ENCODE measurements at regions not wholly inside any gene's neighbourhood (a gene's known extent, or its start where the extent isn't known, plus 50 kb on each side); places are given as distances from the start of the nearest gene placed in this dataset.
"Not testable (repeated sequence)": the region's sequence is repeated elsewhere in the genome, so short reads cannot be mapped to it uniquely, and the experiment has no call there.

- peaks cover 38% of the 10 kb centered on the region for H3K27me3 Mint-ChIP-seq
- H3K27ac Mint-ChIP-seq: no peak overlapping the region
- H3K9me3 Mint-ChIP-seq: no peaks in the 10 kb centered on the region
- CTCF ChIA-PET: no interaction called here
- no peaks in the 10 kb centered on the region for H3K4me1 Mint-ChIP-seq
- DNase-seq: no peak
- H3K36me3 Mint-ChIP-seq: no peaks in the 10 kb centered on the region
- H3K4me3 Mint-ChIP-seq: no peak overlapping the region
These were observed 72.8 kb upstream of the CDON start for GRCh38 chr11:126135235-126136176.

DNA sequence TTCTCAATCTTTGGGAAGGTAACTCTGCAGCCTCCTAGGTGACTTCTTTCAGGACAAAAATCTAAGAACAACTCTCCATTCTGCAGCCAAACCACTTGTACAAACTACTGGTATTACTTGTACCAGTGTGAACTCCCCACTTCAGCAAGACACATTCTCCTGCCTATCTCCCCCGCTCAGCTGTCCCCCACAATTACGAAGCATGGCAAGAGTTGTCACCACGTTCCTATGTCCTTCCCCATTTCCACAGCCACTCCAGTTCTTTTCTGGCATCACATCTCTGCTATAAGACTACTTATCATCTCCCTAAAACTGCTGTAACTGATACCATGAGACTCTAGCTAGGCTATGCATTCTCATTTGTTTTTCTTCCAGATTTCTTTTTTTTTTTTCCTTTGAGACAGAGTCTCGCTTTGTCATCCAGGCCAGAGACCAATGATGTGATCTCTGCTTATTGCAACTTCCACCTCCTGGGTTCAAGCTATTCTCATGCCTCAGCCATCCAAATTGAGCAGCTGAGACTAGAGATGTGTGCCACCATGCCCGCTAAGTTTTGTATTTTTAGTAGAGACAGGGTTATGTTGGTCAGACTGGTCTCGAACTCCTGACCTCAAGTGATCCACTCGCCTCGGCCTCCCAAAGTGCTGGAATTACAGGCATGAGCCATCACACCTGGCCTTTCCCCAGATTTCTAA is 71.9 kb upstream of the CDON start:
- Mint-ChIP-seq H3K36me3 (no peaks in the 10 kb centered on the region), H3K27me3 (peaks cover 29% of the 10 kb centered on the region), H3K4me1 (no peaks in the 10 kb centered on the region), H3K4me3 (no peak overlapping the region), H3K27ac (no peak overlapping the region), H3K9me3 (no peaks in the 10 kb centered on the region)
- CTCF ChIA-PET: no interaction called here
- DNase-seq: no peak

- Mint-ChIP-seq H3K4me3 (no peak overlapping the region), H3K27me3 (peaks cover 22% of the 10 kb centered on the region), H3K36me3 (no peaks in the 10 kb centered on the region), H3K27ac (no peak overlapping the region), H3K9me3 (no peaks in the 10 kb centered on the region), H3K4me1 (no peaks in the 10 kb centered on the region)
- CTCF ChIA-PET: no interaction called here
- no peak for DNase-seq
These were observed 71.2 kb upstream of the CDON start for GRCh38 chr11:126133901-126134300.

DNA sequence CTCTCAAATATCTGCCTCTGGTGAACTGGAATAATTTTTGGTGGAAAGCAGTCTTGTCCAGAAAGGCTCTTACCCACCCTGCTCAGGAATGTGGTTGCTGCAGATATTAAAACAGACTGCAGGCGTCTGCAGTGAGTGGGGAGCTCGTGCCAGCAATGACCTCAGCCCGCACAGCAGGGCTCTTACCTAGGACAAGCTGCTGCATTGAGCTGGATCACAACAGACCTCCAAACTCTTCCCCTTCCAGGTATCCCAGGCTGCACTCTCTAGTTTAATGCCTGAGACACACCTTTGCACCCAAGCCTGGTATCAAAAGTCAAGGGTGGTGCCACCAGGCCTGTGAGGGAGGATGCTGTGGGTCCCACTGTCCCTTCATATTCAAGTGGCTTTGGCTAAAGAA is 69.7 kb upstream of the CDON start:
- H3K4me1 Mint-ChIP-seq: no peaks in the 10 kb centered on the region
- no peak overlapping the region for H3K4me3 Mint-ChIP-seq
- peaks cover 20% of the 10 kb centered on the region for H3K27me3 Mint-ChIP-seq
- H3K36me3 Mint-ChIP-seq: no peaks in the 10 kb centered on the region
- H3K9me3 Mint-ChIP-seq: no peaks in the 10 kb centered on the region
- H3K27ac Mint-ChIP-seq: no peak overlapping the region
- CTCF ChIA-PET: no interaction called here
- no peak for DNase-seq

GRCh38 chr11:126130781-126131180 is 68.1 kb upstream of the CDON start:
- H3K4me3 Mint-ChIP-seq, H3K36me3 Mint-ChIP-seq, CTCF ChIA-PET, H3K27ac Mint-ChIP-seq, H3K4me1 Mint-ChIP-seq, DNase-seq, H3K9me3 Mint-ChIP-seq: not testable (repeated sequence)
- peaks cover 18% of the 10 kb centered on the region for H3K27me3 Mint-ChIP-seq

DNA sequence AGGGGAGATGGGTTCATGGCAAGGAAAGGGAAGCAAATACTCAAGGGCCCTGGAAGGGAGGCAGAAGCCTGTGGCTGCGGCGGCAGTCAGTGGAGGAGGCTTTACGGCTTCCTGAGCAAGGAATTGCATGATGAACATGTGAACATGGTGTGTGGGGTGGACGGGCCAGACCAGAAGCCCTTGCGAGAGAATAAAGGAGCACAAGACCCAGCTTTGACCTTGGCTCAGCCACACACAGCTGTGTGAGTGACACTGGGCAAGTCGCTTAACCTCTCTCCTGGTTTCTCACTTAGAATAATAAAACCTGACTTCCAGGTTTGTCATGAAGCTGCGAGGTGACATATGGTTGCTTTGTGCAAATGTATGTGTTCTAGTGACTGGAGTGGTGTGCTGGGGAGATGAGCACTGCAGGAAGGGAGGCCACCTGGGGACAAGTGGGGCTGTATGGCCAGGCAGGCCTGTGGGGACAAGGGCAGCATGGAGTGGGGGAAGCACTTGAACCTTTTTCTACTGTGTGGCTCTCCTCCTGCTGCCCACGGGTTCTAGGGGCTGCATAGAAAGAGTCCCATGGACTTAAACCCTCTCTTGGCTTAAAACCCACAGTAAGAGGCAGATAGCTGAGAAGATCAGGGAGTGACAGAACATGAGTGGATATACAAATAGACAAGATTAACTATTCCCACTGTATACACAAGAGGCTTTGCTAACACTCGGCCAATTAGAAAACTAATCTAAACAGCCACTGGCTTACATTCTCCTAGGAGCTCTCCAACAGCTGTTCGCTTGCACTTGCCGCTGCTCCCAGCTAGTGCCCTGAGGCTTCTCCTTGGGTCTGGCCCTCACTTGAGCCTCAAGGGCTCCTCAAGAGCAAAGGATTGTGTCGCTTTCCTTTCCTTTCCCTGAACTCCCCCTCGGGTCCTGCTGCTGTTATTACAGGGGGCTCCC is 67.3 kb upstream of the CDON start:
- H3K4me3 Mint-ChIP-seq: no peak overlapping the region
- no peaks in the 10 kb centered on the region for H3K9me3 Mint-ChIP-seq
- no peaks in the 10 kb centered on the region for H3K4me1 Mint-ChIP-seq
- no peak for DNase-seq
- no peaks in the 10 kb centered on the region for H3K36me3 Mint-ChIP-seq
- CTCF ChIA-PET: no interaction called here
- peaks cover 18% of the 10 kb centered on the region for H3K27me3 Mint-ChIP-seq
- no peak overlapping the region for H3K27ac Mint-ChIP-seq

GRCh38 chr11:126127898-126128297 is 65.2 kb upstream of the CDON start:
- Mint-ChIP-seq H3K27me3 (peaks cover 13% of the 10 kb centered on the region), H3K9me3 (no peaks in the 10 kb centered on the region), H3K4me3 (no peak overlapping the region), H3K36me3 (no peaks in the 10 kb centered on the region), H3K4me1 (no peaks in the 10 kb centered on the region), H3K27ac (no peak overlapping the region)
- CTCF ChIA-PET: interaction anchor here (0.6 kb wide), 2 partner anchors 74 to 434 kb away, joined by 3 read pairs; no protein-coding TSS in a partner anchor
- DNase-seq: no peak

DNA sequence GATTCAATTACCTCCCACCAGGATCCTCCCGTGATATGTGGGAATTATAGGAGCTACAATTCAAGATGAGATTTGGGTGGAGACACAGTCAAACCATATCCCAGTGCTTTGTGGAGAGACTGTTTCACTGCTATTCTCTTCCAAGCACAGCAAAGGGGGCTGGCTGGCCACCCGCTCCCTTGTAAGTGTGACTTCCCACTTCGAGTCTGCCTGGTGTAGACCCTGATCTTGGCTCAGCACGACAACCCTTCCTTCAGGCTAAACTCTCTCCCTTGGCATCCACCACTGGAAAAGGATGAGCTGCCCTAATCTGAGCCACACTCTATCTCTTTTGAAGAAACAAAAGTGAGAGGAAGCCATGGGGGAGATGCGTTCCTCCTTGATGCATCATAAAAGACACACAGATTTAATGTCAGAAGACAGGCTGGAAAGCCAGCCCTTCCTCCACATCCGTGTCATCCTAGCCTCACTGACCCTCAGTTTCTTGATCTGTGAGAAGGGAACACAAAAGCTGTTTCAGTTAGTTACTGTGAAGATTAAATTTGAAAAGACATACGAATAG is 64.7 kb upstream of the CDON start:
- no peak overlapping the region for H3K4me3 Mint-ChIP-seq
- no peak for DNase-seq
- no peaks in the 10 kb centered on the region for H3K4me1 Mint-ChIP-seq
- H3K27me3 Mint-ChIP-seq: peaks cover 13% of the 10 kb centered on the region
- no peaks in the 10 kb centered on the region for H3K9me3 Mint-ChIP-seq
- H3K36me3 Mint-ChIP-seq: no peaks in the 10 kb centered on the region
- no peak overlapping the region for H3K27ac Mint-ChIP-seq
- CTCF ChIA-PET: interaction anchor here (0.6 kb wide), 1 partner anchor 434 kb away, joined by 3 read pairs; no protein-coding TSS in a partner anchor

- no peak overlapping the region for H3K27ac Mint-ChIP-seq
- H3K4me1 Mint-ChIP-seq: no peaks in the 10 kb centered on the region
- CTCF ChIA-PET: interaction anchor here (0.8 to 1.3 kb wide), 3 partner anchors 182 to 203 kb away, joined by 3 to 4 read pairs (median 3); no protein-coding TSS in a partner anchor
- H3K4me3 Mint-ChIP-seq: no peak overlapping the region
- no peaks in the 10 kb centered on the region for H3K9me3 Mint-ChIP-seq
- peaks cover 18% of the 10 kb centered on the region for H3K27me3 Mint-ChIP-seq
- H3K36me3 Mint-ChIP-seq: no peaks in the 10 kb centered on the region
- no peak for DNase-seq
These were observed 61.6 kb upstream of the CDON start for GRCh38 chr11:126124231-126124661.

GRCh38 chr11:126123686-126124085 is 61.0 kb upstream of the CDON start:
- no peak for DNase-seq
- Mint-ChIP-seq H3K27me3 (peaks cover 18% of the 10 kb centered on the region), H3K4me3 (no peak overlapping the region), H3K36me3 (no peaks in the 10 kb centered on the region), H3K4me1 (no peaks in the 10 kb centered on the region), H3K27ac (no peak overlapping the region), H3K9me3 (no peaks in the 10 kb centered on the region)
- CTCF ChIA-PET: interaction anchor here (0.7 to 1.4 kb wide), 4 partner anchors 181 to 207 kb away, joined by 3 to 4 read pairs (median 3); no protein-coding TSS in a partner anchor

GRCh38 chr11:126122863-126123262 is 60.2 kb upstream of the CDON start:
- no peak overlapping the region for H3K4me3 Mint-ChIP-seq

DNA sequence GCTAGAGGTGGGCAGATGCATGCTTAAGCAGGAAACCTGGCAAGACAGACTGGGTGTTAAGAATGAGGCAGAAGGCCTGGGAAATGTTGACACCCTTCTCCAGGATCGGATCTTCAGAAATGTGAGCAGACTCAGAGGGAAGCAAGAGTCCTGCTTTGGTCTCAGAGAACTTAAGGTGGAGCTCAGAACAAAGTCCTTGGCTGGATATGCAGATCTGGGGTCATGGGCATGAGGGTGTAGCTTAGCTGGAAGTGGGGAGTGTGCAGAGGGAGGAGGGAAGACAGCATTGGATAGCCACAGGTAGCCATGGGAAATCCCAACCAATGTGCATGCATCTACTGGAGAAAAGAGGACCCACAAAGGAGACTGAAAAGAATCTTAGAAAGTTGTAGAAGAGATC is 58.6 kb upstream of the CDON start:
- Mint-ChIP-seq H3K9me3 (no peaks in the 10 kb centered on the region), H3K27me3 (peaks cover 9% of the 10 kb centered on the region), H3K4me1 (no peaks in the 10 kb centered on the region), H3K36me3 (no peaks in the 10 kb centered on the region), H3K4me3 (no peak overlapping the region), H3K27ac (no peak overlapping the region)
- DNase-seq: no peak
- CTCF ChIA-PET: no interaction called here

More at GRCh38 chr11:126122863-126123262, 60.2 kb upstream of the CDON start:
- CTCF ChIA-PET: interaction anchor here (0.7 to 1.5 kb wide), 4 partner anchors 167 to 206 kb away, joined by 3 read pairs; no protein-coding TSS in a partner anchor
- Mint-ChIP-seq H3K27ac (no peak overlapping the region), H3K9me3 (no peaks in the 10 kb centered on the region), H3K36me3 (no peaks in the 10 kb centered on the region), H3K4me1 (no peaks in the 10 kb centered on the region), H3K27me3 (peaks cover 16% of the 10 kb centered on the region)
- DNase-seq: no peak

GRCh38 chr11:126118806-126119205 is 56.1 kb upstream of the CDON start:
- CTCF ChIA-PET: no interaction called here
- no peak overlapping the region for H3K27ac Mint-ChIP-seq
- H3K9me3 Mint-ChIP-seq: no peaks in the 10 kb centered on the region
- H3K4me3 Mint-ChIP-seq: no peak overlapping the region
- H3K27me3 Mint-ChIP-seq: peaks cover 5% of the 10 kb centered on the region
- no peaks in the 10 kb centered on the region for H3K4me1 Mint-ChIP-seq
- no peaks in the 10 kb centered on the region for H3K36me3 Mint-ChIP-seq
- DNase-seq: no peak

Measured in activated naive CD4-positive, alpha-beta T cell treated with anti-CD3 and anti-CD28 coated beads, Interleukin-2, amount 10 ng/mL, durations not matched to agents 7 days and 5 days (primary cell).